ENCODE measurements at regions not wholly inside any gene's neighbourhood (a gene's known extent, or its start where the extent isn't known, plus 50 kb on each side); places are given as distances from the start of the nearest gene placed in this dataset.

GRCh38 chr16:52052818-52053217 lies 494.1 kb downstream of the TOX3 start:
- TF ChIP-seq CTCF (IDR thresholded peaks at IDR 0.05) (no peak), POLR2A (IDR thresholded peaks at IDR 0.05) (no peak)
